ENCODE measurements at regions not wholly inside any gene's neighbourhood (a gene's known extent, or its start where the extent isn't known, plus 50 kb on each side); places are given as distances from the start of the nearest gene placed in this dataset.
"Not testable (repeated sequence)": the region's sequence is repeated elsewhere in the genome, so short reads cannot be mapped to it uniquely, and the experiment has no call there.

DNA sequence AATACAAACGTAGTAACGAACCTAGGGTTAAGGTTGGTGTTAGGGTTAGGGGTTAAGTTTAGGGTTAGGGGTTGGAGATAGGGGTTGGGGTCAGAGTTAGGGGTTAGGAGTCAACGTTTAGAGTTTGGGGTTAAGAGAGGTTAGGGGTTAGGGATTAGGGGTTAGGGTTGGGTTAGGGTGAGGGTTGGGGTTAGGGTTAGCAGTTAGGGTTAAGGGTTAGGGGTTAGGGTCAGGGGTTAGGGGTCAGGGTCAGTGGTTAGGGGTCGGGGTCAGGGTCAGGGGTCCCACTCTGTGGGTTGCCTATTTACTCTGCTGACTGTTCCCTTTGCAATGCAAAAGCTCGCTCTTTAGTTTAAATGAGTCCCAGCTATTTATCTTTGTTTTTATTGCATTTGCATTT lies 275.5 kb downstream of the CCDC74A start:
- in situ Hi-C loops (cut with MboI): not testable (repeated sequence)

DNA sequence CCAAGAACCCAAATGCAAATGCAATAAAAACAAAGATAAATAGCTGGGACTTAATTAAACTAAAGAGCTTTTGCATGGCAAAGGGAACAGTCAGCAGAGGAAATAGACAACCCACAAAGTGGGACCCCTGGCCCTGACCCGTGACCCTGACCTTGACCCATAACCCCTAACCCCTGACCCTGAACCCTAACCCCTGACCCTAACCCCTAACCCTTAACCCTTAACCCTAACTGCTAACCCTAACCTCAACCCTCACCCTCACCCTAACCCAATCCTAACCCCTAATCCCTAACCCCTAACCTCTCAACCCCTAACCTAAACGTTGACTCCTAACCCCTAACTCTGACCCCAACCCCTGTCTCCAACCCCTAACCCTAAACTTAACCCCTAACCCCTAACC lies 284.9 kb downstream of the CCDC74A start:
- H2AFZ ChIP-seq (ENCODE audit: low read depth, low read length); H3K9me1 ChIP-seq (ENCODE audit: control insufficient read depth, insufficient read depth, low read length); in situ Hi-C loops (cut with MboI); H3K4me3 ChIP-seq; POLR2A ChIA-PET; H3K9me3 ChIP-seq (replicated peaks; ENCODE audit: control insufficient read depth, insufficient read depth, low read depth, low read length); H3K27me3 ChIP-seq (ENCODE audit: control insufficient read depth in 2 of 2, insufficient read depth in 2 of 2, low read length in 2 of 2); H3K4me1 ChIP-seq (replicated peaks in 1 of 2; ENCODE audit: control insufficient read depth in 2 of 2, insufficient read depth in 2 of 2, low read length in 2 of 2); ATAC-seq; H3K36me3 ChIP-seq (ENCODE audit: control insufficient read depth, insufficient read depth, low read length); H4K20me1 ChIP-seq (replicated peaks; ENCODE audit: control insufficient read depth, insufficient read depth, low read length); H3K9ac ChIP-seq (ENCODE audit: insufficient read depth in 1 of 2, low read depth in 2 of 2, low read length in 2 of 2); CTCF ChIA-PET (ENCODE audit: low intra/inter-chr PET ratio); H3K79me2 ChIP-seq (ENCODE audit: control insufficient read depth, insufficient read depth, low read length); H3K4me2 ChIP-seq (ENCODE audit: insufficient read depth, low read length); BruUV-seq (replicated peaks); intact Hi-C loops (cut with micrococcal nuclease); H3K27ac ChIP-seq (ENCODE audit: extremely low read depth, low read depth, low read length); FAIRE-seq; DNase-seq (ENCODE audit: extremely low read depth in 1 of 4, low spot score in 3 of 4): not testable (repeated sequence)
- 0% methylated on average over 2 of the region's 2 CpGs for WGBS (ENCODE audit: insufficient coverage, low coverage, missing lambda C conversion rate)
- TF ChIP-seq MTA2 (IDR thresholded peaks at IDR 0.05; ENCODE audit: low read depth) (peak; percentile 56; the same call in 1 of the 2 replicates), ESRRA (IDR thresholded peaks at IDR 0.05; ENCODE audit: borderline replicate concordance, low read depth) (peak; percentile 86), DIDO1 (tag; IDR thresholded peaks at IDR 0.05; ENCODE audit: low read depth) (peak; percentile 58; the same call in 1 of the 2 replicates), NR2C1 (IDR thresholded peaks at IDR 0.05) (peak; percentile 97), NR2C1 (tag; IDR thresholded peaks at IDR 0.05) (peak; percentile 96), TRIM24 (IDR thresholded peaks at IDR 0.05) (peak in 1 of 2 experiments; percentile 38; a peak in 1 of 4 replicates), NR2C2 (CRISPR knock-in tag; IDR thresholded peaks at IDR 0.05) (peak; percentile 74; the same call in 1 of the 2 replicates), NR2C2 (tag; IDR thresholded peaks at IDR 0.05) (peak; percentile 94)

More for the DNA sequence above, 275.5 kb downstream of the CCDC74A start:
- BruUV-seq (replicated peaks); FAIRE-seq; CTCF ChIA-PET (ENCODE audit: low intra/inter-chr PET ratio); H4K20me1 ChIP-seq (replicated peaks; ENCODE audit: control insufficient read depth, insufficient read depth, low read length); POLR2A ChIA-PET; H3K9me3 ChIP-seq (replicated peaks; ENCODE audit: control insufficient read depth, insufficient read depth, low read depth, low read length); H3K36me3 ChIP-seq (ENCODE audit: control insufficient read depth, insufficient read depth, low read length); H3K27ac ChIP-seq (ENCODE audit: extremely low read depth, low read depth, low read length); H2AFZ ChIP-seq (ENCODE audit: low read depth, low read length); DNase-seq (ENCODE audit: extremely low read depth in 1 of 4, low spot score in 3 of 4); H3K79me2 ChIP-seq (ENCODE audit: control insufficient read depth, insufficient read depth, low read length); H3K9ac ChIP-seq (ENCODE audit: insufficient read depth in 1 of 2, low read depth in 2 of 2, low read length in 2 of 2); H3K4me3 ChIP-seq; H3K4me2 ChIP-seq (ENCODE audit: insufficient read depth, low read length); H3K27me3 ChIP-seq (ENCODE audit: control insufficient read depth in 2 of 2, insufficient read depth in 2 of 2, low read length in 2 of 2); ATAC-seq; H3K9me1 ChIP-seq (ENCODE audit: control insufficient read depth, insufficient read depth, low read length); TF ChIP-seq NR2C2 (CRISPR knock-in tag; IDR thresholded peaks at IDR 0.05): not testable (repeated sequence)
- TF ChIP-seq NR2C1 (IDR thresholded peaks at IDR 0.05): peak; percentile 92
- TF ChIP-seq NR2C1 (tag; IDR thresholded peaks at IDR 0.05): peak; percentile 89
- peak; percentile 39; the same call in 1 of the 2 replicates for TF ChIP-seq ZBTB7A (IDR thresholded peaks at IDR 0.05; ENCODE audit: borderline replicate concordance, control insufficient read depth, low read depth, low read length)
- peak; percentile 75 for TF ChIP-seq NR2C2 (tag; IDR thresholded peaks at IDR 0.05)
- WGBS (ENCODE audit: insufficient coverage, low coverage, missing lambda C conversion rate): 4% methylated on average over 5 of the region's 5 CpGs
- peaks cover 0 to 16% of the 10 kb centered on the region in 2 experiments; a peak in 2 of 5 replicates for H3K4me1 ChIP-seq (replicated peaks in 1 of 2; ENCODE audit: control insufficient read depth in 2 of 2, insufficient read depth in 2 of 2, low read length in 2 of 2)
- intact Hi-C loops (cut with micrococcal nuclease): loop anchor here (2.0 to 5.0 kb wide), 2 partner anchors 130 to 391 kb away; no protein-coding TSS in a partner anchor

All from K562 (cell line).